ENCODE measurements at regions not wholly inside any gene's neighbourhood (a gene's known extent, or its start where the extent isn't known, plus 50 kb on each side); places are given as distances from the start of the nearest gene placed in this dataset.

DNA sequence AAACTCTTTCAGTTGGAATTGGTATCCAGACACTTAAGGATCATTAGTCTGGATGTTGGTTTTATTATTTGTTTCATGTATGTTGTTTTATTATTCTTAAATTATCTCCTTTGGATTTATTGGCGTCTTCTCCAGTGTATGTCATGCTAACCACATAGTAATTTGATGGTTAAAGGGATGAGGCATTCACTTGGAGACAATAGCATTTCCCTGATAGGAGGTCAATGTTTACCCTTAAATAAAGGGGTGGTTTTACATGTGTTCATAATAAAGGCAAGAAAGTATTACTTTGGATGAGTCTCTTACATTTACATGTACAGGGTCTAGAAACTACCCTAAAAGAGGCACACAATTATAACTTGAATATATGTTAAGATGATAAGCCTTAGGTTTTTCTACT, 51.2 kb upstream of the RNF144B start:
- DNase-seq (no peak), ATAC-seq (no peak)
- H3K9me3 Mint-ChIP-seq, result no peaks in the 10 kb centered on the region
- POLR2A ChIA-PET, result no interaction called here
- H3K4me1 Mint-ChIP-seq (ENCODE audit: low read depth), result no peaks in the 10 kb centered on the region
- CTCF ChIA-PET, result no interaction called here
- TF ChIP-seq, protein P1, sequence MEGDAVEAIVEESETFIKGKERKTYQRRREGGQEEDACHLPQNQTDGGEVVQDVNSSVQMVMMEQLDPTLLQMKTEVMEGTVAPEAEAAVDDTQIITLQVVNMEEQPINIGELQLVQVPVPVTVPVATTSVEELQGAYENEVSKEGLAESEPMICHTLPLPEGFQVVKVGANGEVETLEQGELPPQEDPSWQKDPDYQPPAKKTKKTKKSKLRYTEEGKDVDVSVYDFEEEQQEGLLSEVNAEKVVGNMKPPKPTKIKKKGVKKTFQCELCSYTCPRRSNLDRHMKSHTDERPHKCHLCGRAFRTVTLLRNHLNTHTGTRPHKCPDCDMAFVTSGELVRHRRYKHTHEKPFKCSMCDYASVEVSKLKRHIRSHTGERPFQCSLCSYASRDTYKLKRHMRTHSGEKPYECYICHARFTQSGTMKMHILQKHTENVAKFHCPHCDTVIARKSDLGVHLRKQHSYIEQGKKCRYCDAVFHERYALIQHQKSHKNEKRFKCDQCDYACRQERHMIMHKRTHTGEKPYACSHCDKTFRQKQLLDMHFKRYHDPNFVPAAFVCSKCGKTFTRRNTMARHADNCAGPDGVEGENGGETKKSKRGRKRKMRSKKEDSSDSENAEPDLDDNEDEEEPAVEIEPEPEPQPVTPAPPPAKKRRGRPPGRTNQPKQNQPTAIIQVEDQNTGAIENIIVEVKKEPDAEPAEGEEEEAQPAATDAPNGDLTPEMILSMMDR (IDR thresholded peaks at IDR 0.05), result no peak
- intact Hi-C loops (cut with micrococcal nuclease), result no loop called here
- H3K27ac Mint-ChIP-seq, result no peak overlapping the region
- H3K4me3 Mint-ChIP-seq, result no peak overlapping the region
- H3K36me3 Mint-ChIP-seq (ENCODE audit: low read depth), result no peaks in the 10 kb centered on the region
- no peaks in the 10 kb centered on the region for H3K27me3 Mint-ChIP-seq

DNA sequence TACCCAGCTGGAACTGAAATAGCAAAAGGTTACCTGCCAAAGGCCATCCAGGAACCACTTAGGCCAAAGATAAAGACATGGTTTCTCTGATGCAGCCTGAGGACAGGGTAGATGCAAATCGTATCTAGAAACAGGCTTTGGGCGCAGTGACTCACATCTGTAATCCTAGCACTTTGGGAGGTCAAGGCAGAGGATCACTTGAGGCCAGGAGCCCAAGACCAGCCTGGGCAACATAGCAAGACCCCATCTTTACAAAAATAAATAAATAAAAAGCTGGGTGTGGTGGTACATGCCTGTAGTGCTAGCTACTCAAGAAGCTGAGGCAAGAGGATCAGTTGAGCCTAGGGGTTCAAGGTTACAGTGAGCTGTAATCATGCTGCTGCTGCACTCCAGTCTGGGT, 52.9 kb upstream of the RNF144B start:
- Mint-ChIP-seq H3K9me3 (no peaks in the 10 kb centered on the region), H3K36me3 (ENCODE audit: low read depth) (no peaks in the 10 kb centered on the region), H3K4me1 (ENCODE audit: low read depth) (no peaks in the 10 kb centered on the region), H3K27me3 (peaks cover 1% of the 10 kb centered on the region), H3K27ac (no peak overlapping the region), H3K4me3 (no peak overlapping the region)
- ATAC-seq, result no peak
- ChIA-PET CTCF (interaction anchor here (1.2 kb wide), 1 partner anchor 27 kb away, joined by 4 read pairs; no protein-coding TSS in a partner anchor), POLR2A (no interaction called here)
- intact Hi-C loops (cut with micrococcal nuclease), result no loop called here
- DNase-seq, result no peak
- TF ChIP-seq, protein P1 (IDR thresholded peaks at IDR 0.05), result no peak

DNA sequence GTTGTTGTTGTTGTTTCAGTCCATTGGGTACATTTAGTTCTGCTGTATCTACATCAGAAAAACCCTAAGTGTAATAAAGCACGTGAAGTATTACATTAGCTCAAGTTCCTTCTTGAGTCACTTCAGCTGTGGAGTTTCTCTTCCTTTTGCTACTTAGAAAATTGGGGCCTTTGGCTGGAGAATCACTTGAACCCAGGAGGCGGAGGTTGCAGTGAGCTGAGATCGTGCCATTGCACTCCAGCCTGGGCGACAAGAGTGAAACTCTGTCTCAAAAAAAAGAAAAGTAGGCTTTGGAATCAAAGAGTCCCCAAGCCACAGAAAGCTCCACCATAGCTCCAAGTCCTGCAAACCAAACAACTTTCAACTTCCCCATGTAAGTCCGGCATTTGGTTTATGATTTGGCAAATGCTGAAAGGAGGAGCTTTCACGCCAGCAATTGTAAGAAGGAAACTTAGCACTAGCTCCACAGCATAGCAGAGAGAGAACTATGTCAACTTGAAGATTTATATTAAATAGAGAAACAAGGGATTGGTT, 56.5 kb upstream of the RNF144B start:
- no peaks in the 10 kb centered on the region for H3K9me3 Mint-ChIP-seq
- no peaks in the 10 kb centered on the region for H3K4me1 Mint-ChIP-seq (ENCODE audit: low read depth)
- ATAC-seq, result no peak
- H3K4me3 Mint-ChIP-seq, result no peak overlapping the region
- CTCF ChIA-PET, result interaction anchor here (4.9 kb wide), 1 partner anchor 174 kb away, joined by 38 read pairs; no protein-coding TSS in a partner anchor
- no peak overlapping the region for H3K27ac Mint-ChIP-seq
- H3K27me3 Mint-ChIP-seq, result peaks cover 4% of the 10 kb centered on the region
- no peak for DNase-seq
- no peaks in the 10 kb centered on the region for H3K36me3 Mint-ChIP-seq (ENCODE audit: low read depth)
- TF ChIP-seq, protein P1 (IDR thresholded peaks at IDR 0.05), result no peak
- intact Hi-C loops (cut with micrococcal nuclease), result no loop called here
- POLR2A ChIA-PET, result interaction anchor here (0.8 kb wide), 1 partner anchor 171 kb away, joined by 3 read pairs; no protein-coding TSS in a partner anchor

DNA sequence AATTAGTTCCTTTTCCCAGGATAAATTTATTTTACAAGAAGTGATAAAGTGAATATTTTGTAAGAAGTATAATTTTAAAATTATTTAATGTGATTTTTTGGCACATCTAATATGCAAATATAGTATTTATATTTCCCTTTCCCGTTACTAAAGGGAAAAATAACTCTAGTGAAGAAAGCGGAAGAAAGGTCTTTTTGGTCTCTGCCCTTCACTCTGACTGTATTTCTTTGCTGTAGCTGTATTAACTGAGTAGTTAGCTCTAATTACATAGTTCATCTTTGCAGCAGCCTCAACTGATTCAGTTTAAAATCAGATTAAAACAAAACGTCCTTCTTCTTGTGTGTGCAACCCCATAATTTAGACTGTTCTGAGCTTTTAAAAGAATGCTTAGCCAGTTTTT, 57.4 kb upstream of the RNF144B start:
- no peak for DNase-seq
- ATAC-seq, result no peak
- no peak overlapping the region for H3K4me3 Mint-ChIP-seq
- peaks cover 4% of the 10 kb centered on the region for H3K27me3 Mint-ChIP-seq
- CTCF ChIA-PET, result interaction anchor here (4.9 kb wide), 1 partner anchor 174 kb away, joined by 38 read pairs; no protein-coding TSS in a partner anchor
- no peak overlapping the region for H3K27ac Mint-ChIP-seq
- no peaks in the 10 kb centered on the region for H3K9me3 Mint-ChIP-seq
- TF ChIP-seq, protein P1 (IDR thresholded peaks at IDR 0.05), result no peak
- intact Hi-C loops (cut with micrococcal nuclease), result no loop called here
- H3K4me1 Mint-ChIP-seq (ENCODE audit: low read depth), result no peaks in the 10 kb centered on the region
- no peaks in the 10 kb centered on the region for H3K36me3 Mint-ChIP-seq (ENCODE audit: low read depth)
- POLR2A ChIA-PET, result no interaction called here

DNA sequence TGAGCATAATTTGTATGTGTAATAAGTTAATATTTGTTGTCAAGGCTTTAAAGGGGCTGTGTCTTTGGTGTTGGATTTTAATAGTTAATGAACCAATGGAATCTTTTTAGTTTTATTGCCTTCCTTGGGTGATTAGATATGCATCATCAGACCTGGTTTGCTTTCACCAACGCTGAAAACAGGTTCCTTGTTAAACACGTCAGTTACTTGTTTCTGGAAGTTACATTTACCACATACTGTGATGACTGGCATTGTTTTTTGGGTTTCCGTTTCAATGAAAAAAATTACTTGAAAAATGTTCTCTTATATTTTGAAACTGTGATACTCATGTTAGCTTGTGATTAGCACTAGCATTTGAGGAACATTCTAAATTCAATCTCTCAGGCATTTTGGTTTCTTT, 58.6 kb upstream of the RNF144B start:
- Mint-ChIP-seq H3K9me3 (no peaks in the 10 kb centered on the region), H3K4me3 (no peak overlapping the region), H3K27ac (no peak overlapping the region), H3K27me3 (peaks cover 4% of the 10 kb centered on the region), H3K36me3 (ENCODE audit: low read depth) (no peaks in the 10 kb centered on the region), H3K4me1 (ENCODE audit: low read depth) (no peaks in the 10 kb centered on the region)
- ATAC-seq (no peak), DNase-seq (no peak)
- CTCF ChIA-PET, result interaction anchor here (0.9 to 4.9 kb wide), 3 partner anchors 61 to 306 kb away, joined by 3 to 38 read pairs (median 3); no protein-coding TSS in a partner anchor
- intact Hi-C loops (cut with micrococcal nuclease), result no loop called here
- POLR2A ChIA-PET, result no interaction called here
- TF ChIP-seq, protein P1 (IDR thresholded peaks at IDR 0.05), result no peak
